Esophagus (tissue), 2 donors: ENCODE measurements at regions not wholly inside any gene's neighbourhood (a gene's known extent, or its start where the extent isn't known, plus 50 kb on each side); places are given as distances from the start of the nearest gene placed in this dataset.

Experiments used
- H3K27ac ChIP-seq, 2 donors: one replicate each; pipeline ENCODE4 v1.5.1; 2013; ENCODE audit warnings: low read depth in 2 of 2, mild to moderate bottlenecking in 2 of 2, inconsistent platforms in 1 of 2, low read length in 1 of 2, moderate library complexity in 1 of 2
- H3K27me3 ChIP-seq, 2 donors: one replicate each; pipeline ENCODE4 v1.6.1; 2013; ENCODE audit warnings: low read length in 2 of 2, control low read depth in 1 of 2, mild to moderate bottlenecking in 1 of 2; ENCODE audit not compliant: insufficient read depth in 2 of 2, control insufficient read depth in 1 of 2
- H3K36me3 ChIP-seq, 2 donors: one replicate each; pipeline ENCODE4 v1.6.1; 2013; ENCODE audit warnings: low read length in 1 of 2; ENCODE audit not compliant: control insufficient read depth in 2 of 2, insufficient read depth in 2 of 2
- H3K4me1 ChIP-seq, 2 donors: one replicate each; pipeline ENCODE4 v1.6.1; 2013; ENCODE audit warnings: low read length in 1 of 2; ENCODE audit not compliant: control insufficient read depth in 2 of 2, insufficient read depth in 2 of 2
- H3K4me3 ChIP-seq, 2 donors: one replicate each; pipeline ENCODE4 v1.5.1; 2013; ENCODE audit warnings: low read length in 2 of 2, mild to moderate bottlenecking in 2 of 2, low read depth in 1 of 2, moderate library complexity in 1 of 2
- H3K9me3 ChIP-seq, 2 donors: one replicate each; pipeline ENCODE4 v1.6.1; 2013; ENCODE audit warnings: mild to moderate bottlenecking in 2 of 2, low read depth in 1 of 2, low read length in 1 of 2, moderate library complexity in 1 of 2; ENCODE audit not compliant: control insufficient read depth in 2 of 2, insufficient read depth in 1 of 2
- WGBS, 2 donors: extraction: QIAGEN DNeasy Blood & Tissue Kit; methylation state at CpG; one replicate each; pipeline ENCODE4 v1.1.7; 2013; 5-methylcytosine and 5-hydroxymethylcytosine counted together
- donor health status: healthy with polysubstance abuse.
- donor health status: Bipolar disorder and iron deficiency.

- Histone ChIP-seq H3K4me1 (no peaks in the 10 kb centered on the region), H3K36me3 (no peaks in the 10 kb centered on the region), H3K4me3 (no peak overlapping the region), H3K27me3 (no peaks in the 10 kb centered on the region), H3K9me3 (no peaks in the 10 kb centered on the region), H3K27ac (no peak overlapping the region)
- WGBS, 2 donors, result 42 to 57% methylated on average over 1 of the region's 1 CpG
These were observed 101.7 kb upstream of the RBBP8 start for GRCh38 chr18:22831441-22831904.

GRCh38 chr18:22836932-22837331 lies 96.2 kb upstream of the RBBP8 start:
- Histone ChIP-seq H3K4me1 (no peaks in the 10 kb centered on the region), H3K27ac (no peak overlapping the region), H3K9me3 (no peaks in the 10 kb centered on the region), H3K36me3 (no peaks in the 10 kb centered on the region), H3K4me3 (no peak overlapping the region), H3K27me3 (no peaks in the 10 kb centered on the region)

GRCh38 chr18:22838221-22838620 lies 94.9 kb upstream of the RBBP8 start:
- Histone ChIP-seq H3K36me3 (no peaks in the 10 kb centered on the region), H3K27me3 (no peaks in the 10 kb centered on the region), H3K4me1 (peaks cover 0 to under 1% of the 10 kb centered on the region in 2 donors), H3K27ac (no peak overlapping the region), H3K4me3 (no peak overlapping the region), H3K9me3 (no peaks in the 10 kb centered on the region)
- WGBS, 2 donors, result 87 to 97% methylated on average over 1 of the region's 1 CpG

DNA sequence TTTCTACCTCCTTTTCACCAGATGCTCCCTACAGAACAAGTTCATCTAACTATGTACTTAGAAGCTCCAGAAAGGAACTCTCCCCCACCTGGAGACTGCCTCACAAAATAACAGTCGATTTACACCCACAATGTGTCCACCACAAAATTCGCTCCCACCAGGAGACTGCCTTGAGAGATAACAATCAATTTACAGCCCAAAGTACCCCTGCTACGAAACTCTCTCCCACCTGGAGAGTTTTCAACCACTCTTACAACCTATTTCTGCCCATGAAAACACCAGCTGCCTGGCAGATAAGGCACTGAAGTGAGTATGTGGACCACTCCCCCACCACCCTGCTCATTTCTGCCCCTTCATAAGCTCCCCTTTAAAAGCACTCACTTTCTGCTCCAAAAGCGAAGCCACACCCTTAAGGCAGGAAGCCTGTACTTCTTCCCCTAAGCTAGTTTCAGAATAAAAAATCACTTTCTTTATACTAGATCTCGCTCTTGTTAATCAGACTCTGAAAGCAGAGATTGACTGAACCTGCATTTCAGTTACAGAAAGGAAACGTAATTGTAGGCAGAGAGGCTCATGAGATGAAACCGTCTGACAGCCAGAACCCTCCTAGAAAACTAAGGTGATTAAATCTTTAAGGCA lies 94.4 kb upstream of the RBBP8 start:
- no peaks in the 10 kb centered on the region for H3K27me3 ChIP-seq
- H3K4me3 ChIP-seq, result no peak overlapping the region
- peaks cover 0 to 3% of the 10 kb centered on the region in 2 donors for H3K4me1 ChIP-seq
- no peak overlapping the region for H3K27ac ChIP-seq
- no peaks in the 10 kb centered on the region for H3K9me3 ChIP-seq
- no peaks in the 10 kb centered on the region for H3K36me3 ChIP-seq
- 31 to 34% methylated on average over 7 of the region's 7 CpGs for WGBS, 2 donors

GRCh38 chr18:22839340-22839821 lies 93.7 kb upstream of the RBBP8 start:
- Histone ChIP-seq H3K4me1 (peaks cover 0 to 6% of the 10 kb centered on the region in 2 donors), H3K4me3 (no peak overlapping the region), H3K9me3 (no peaks in the 10 kb centered on the region), H3K27ac (no peak overlapping the region), H3K36me3 (no peaks in the 10 kb centered on the region), H3K27me3 (no peaks in the 10 kb centered on the region)
- 46 to 54% methylated on average over 2 of the region's 2 CpGs for WGBS, 2 donors

GRCh38 chr18:22840606-22841144 lies 92.5 kb upstream of the RBBP8 start:
- H3K27ac ChIP-seq, result no peak overlapping the region
- 73 to 77% methylated on average over 3 of the region's 3 CpGs for WGBS, 2 donors
- H3K4me3 ChIP-seq, result no peak overlapping the region
- peaks cover 0 to 6% of the 10 kb centered on the region in 2 donors for H3K4me1 ChIP-seq
- no peaks in the 10 kb centered on the region for H3K36me3 ChIP-seq
- H3K27me3 ChIP-seq, result no peaks in the 10 kb centered on the region
- H3K9me3 ChIP-seq, result no peaks in the 10 kb centered on the region

DNA sequence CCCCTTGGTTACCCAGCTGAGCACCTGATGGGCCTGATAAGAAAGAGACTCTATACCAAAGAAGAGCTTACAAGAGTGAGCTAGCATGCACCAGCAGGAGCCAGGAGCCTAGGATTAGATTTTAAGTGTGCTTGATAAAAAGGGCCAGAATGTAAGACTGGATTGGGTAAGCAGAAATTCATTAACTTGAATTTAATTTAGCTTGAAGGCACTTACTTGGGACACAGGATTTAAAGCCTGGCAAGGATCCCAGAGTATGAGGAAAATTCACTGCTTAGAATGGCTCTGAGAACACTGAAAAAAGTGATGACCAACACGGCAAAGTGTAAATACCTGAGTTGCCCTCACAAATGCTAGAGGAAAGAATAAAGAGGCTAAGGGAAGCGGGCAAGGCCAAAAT lies 91.3 kb upstream of the RBBP8 start:
- Histone ChIP-seq H3K4me1 (peaks cover 0 to 6% of the 10 kb centered on the region in 2 donors), H3K27me3 (no peaks in the 10 kb centered on the region), H3K36me3 (no peaks in the 10 kb centered on the region), H3K4me3 (no peak overlapping the region), H3K27ac (no peak overlapping the region), H3K9me3 (no peaks in the 10 kb centered on the region)
- 59 to 72% methylated on average over 2 of the region's 2 CpGs for WGBS, 2 donors

DNA sequence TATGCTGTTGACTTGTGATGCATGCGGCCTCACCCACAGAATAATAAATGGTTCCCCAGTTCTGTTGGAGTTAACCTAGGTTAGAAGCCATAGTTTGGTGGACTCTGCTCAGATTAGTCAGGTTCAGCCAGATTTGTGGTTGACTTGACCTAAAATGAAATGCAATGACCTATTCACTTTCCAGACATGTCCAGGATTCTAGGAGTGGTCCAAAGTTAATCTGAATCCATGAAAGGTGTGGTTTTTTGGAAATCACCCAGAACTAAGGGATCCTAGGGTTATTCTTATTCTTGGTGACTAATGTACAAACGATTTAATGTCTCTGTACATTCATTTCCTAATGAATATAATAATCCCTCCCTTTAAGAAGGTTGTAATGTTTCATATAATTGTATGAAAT lies 88.9 kb upstream of the RBBP8 start:
- 46 to 53% methylated on average over 2 of the region's 2 CpGs for WGBS, 2 donors
- Histone ChIP-seq H3K4me3 (no peak overlapping the region), H3K27ac (peak overlapping the region; percentile 25 to 48), H3K9me3 (no peaks in the 10 kb centered on the region), H3K27me3 (no peaks in the 10 kb centered on the region), H3K4me1 (peaks cover 0 to 6% of the 10 kb centered on the region in 2 donors), H3K36me3 (no peaks in the 10 kb centered on the region)

DNA sequence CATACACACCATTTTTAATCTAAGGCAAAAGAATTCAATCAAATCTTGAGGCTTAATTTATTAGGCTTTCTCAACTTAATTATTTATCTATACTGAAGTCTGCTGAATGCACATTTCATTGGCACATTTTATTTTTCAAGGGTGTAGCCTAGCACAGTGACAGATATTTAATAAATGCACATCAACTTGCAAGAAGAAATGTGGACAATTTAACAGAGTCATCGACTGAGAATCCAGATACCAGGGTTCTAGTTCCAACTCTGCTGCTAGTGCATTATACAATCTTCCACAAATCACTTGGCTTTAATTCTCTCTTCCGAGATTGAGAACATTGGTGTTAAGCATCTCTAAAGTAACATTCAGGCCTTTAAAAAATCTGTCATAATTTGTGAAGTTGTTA lies 88.5 kb upstream of the RBBP8 start:
- Histone ChIP-seq H3K9me3 (no peaks in the 10 kb centered on the region), H3K36me3 (no peaks in the 10 kb centered on the region), H3K4me1 (peaks cover 0 to 6% of the 10 kb centered on the region in 2 donors), H3K27me3 (no peaks in the 10 kb centered on the region), H3K27ac (peak overlapping the region in 1 of 2 donors; percentile 54), H3K4me3 (no peak overlapping the region)
- 56 to 64% methylated on average over 2 of the region's 2 CpGs for WGBS, 2 donors
